ENCODE measurements at regions not wholly inside any gene's neighbourhood (a gene's known extent, or its start where the extent isn't known, plus 50 kb on each side); places are given as distances from the start of the nearest gene placed in this dataset.
"Not testable (repeated sequence)": the region's sequence is repeated elsewhere in the genome, so short reads cannot be mapped to it uniquely, and the experiment has no call there.

- intact Hi-C loops (cut with DNase I): no loop called here
Observed at GRCh38 chr19:28297036-28297435, 915.9 kb downstream of the UQCRFS1 start.

GRCh38 chr19:28296506-28296905 is 916.4 kb downstream of the UQCRFS1 start:
- Histone ChIP-seq H3K9me3 (no peaks in the 10 kb centered on the region), H3K4me1 (peaks cover 3% of the 10 kb centered on the region), H3K27me3 (no peaks in the 10 kb centered on the region), H3K27ac (no peak overlapping the region), H3K36me3 (no peaks in the 10 kb centered on the region), H3K4me3 (no peak overlapping the region), H3K9ac (ENCODE audit: low read depth in 2 of 2, low read length in 2 of 2) (no peak overlapping the region)
- intact Hi-C loops (cut with DNase I): no loop called here
- TF ChIP-seq CTCF (IDR thresholded peaks at IDR 0.05): no peak
- no peak for DNase-seq

More at GRCh38 chr19:28297036-28297435, 915.9 kb downstream of the UQCRFS1 start:
- Histone ChIP-seq H3K4me3 (no peak overlapping the region), H3K9me3 (no peaks in the 10 kb centered on the region), H3K27me3 (no peaks in the 10 kb centered on the region), H3K9ac (ENCODE audit: low read depth in 2 of 2, low read length in 2 of 2) (no peak overlapping the region), H3K4me1 (peaks cover 3% of the 10 kb centered on the region), H3K27ac (no peak overlapping the region), H3K36me3 (no peaks in the 10 kb centered on the region)
- DNase-seq: no peak
- TF ChIP-seq CTCF (IDR thresholded peaks at IDR 0.05): no peak

- not testable (repeated sequence) for H3K9ac ChIP-seq (ENCODE audit: low read depth in 2 of 2, low read length in 2 of 2)
Observed at GRCh38 chr19:28294975-28295374, 918.0 kb downstream of the UQCRFS1 start.

GRCh38 chr19:28294395-28294794 is 918.6 kb downstream of the UQCRFS1 start:
- no peaks in the 10 kb centered on the region for H3K36me3 ChIP-seq
- peak; percentile 44 for DNase-seq
- TF ChIP-seq CTCF (IDR thresholded peaks at IDR 0.05): no peak
- no peak overlapping the region for H3K9ac ChIP-seq (ENCODE audit: low read depth in 2 of 2, low read length in 2 of 2)
- intact Hi-C loops (cut with DNase I): no loop called here
- H3K4me3 ChIP-seq: no peak overlapping the region
- H3K27ac ChIP-seq: no peak overlapping the region
- no peaks in the 10 kb centered on the region for H3K27me3 ChIP-seq
- no peaks in the 10 kb centered on the region for H3K9me3 ChIP-seq
- H3K4me1 ChIP-seq: peaks cover 7% of the 10 kb centered on the region

More at GRCh38 chr19:28294975-28295374, 918.0 kb downstream of the UQCRFS1 start:
- H3K27ac ChIP-seq; H3K4me3 ChIP-seq; H3K27me3 ChIP-seq; intact Hi-C loops (cut with DNase I); H3K36me3 ChIP-seq; H3K9me3 ChIP-seq; H3K4me1 ChIP-seq; DNase-seq: not testable (repeated sequence)

GRCh38 chr19:28293685-28294084 is 919.3 kb downstream of the UQCRFS1 start:
- no peak overlapping the region for H3K4me3 ChIP-seq
- no peaks in the 10 kb centered on the region for H3K27me3 ChIP-seq
- no peak overlapping the region for H3K27ac ChIP-seq
- intact Hi-C loops (cut with DNase I): no loop called here
- H3K36me3 ChIP-seq: no peaks in the 10 kb centered on the region
- H3K9ac ChIP-seq (ENCODE audit: low read depth in 2 of 2, low read length in 2 of 2): no peak overlapping the region
- H3K4me1 ChIP-seq: peaks cover 7% of the 10 kb centered on the region
- TF ChIP-seq CTCF (IDR thresholded peaks at IDR 0.05): no peak
- no peak for DNase-seq
- H3K9me3 ChIP-seq: no peaks in the 10 kb centered on the region

GRCh38 chr19:28292822-28293500 is 920.0 kb downstream of the UQCRFS1 start:
- H3K27me3 ChIP-seq: no peaks in the 10 kb centered on the region
- no peaks in the 10 kb centered on the region for H3K36me3 ChIP-seq
- H3K27ac ChIP-seq: no peak overlapping the region
- intact Hi-C loops (cut with DNase I): no loop called here
- no peak for DNase-seq
- H3K9me3 ChIP-seq: no peaks in the 10 kb centered on the region
- TF ChIP-seq CTCF (IDR thresholded peaks at IDR 0.05): no peak
- H3K9ac ChIP-seq (ENCODE audit: low read depth in 2 of 2, low read length in 2 of 2): no peak overlapping the region
- H3K4me3 ChIP-seq: no peak overlapping the region
- H3K4me1 ChIP-seq: peaks cover 7% of the 10 kb centered on the region
